H1 (cell line): ENCODE measurements at regions not wholly inside any gene's neighbourhood (a gene's known extent, or its start where the extent isn't known, plus 50 kb on each side); places are given as distances from the start of the nearest gene placed in this dataset.

Source experiments
- CTCF ChIA-PET: fragments of 300-600 bp; sonication (Branson Sonifier 250); formaldehyde crosslinking; loops from one replicate; lab custom pipeline; 2021; ENCODE audit not compliant: partially characterized antibody; lab: Charles Lee
- POLR2A ChIA-PET: fragments of 300-600 bp; sonication (Branson Sonifier 250); formaldehyde crosslinking; loops from one replicate; lab custom pipeline; 2021; ENCODE audit warnings: inconsistent platforms; ENCODE audit not compliant: partially characterized antibody; lab: Charles Lee
- DNase-seq, 2 experiments: peaks; one replicate each; pipeline versions ENCODE4 v3.0.0 to v3.0.0-alpha.2; 2010 to 2022; ENCODE audit warnings: low spot score in 2 of 2, low read depth in 1 of 2, mixed read lengths in 1 of 2
- FAIRE-seq: peaks from 2 replicates; lab custom pipeline; 2011; peaks lifted over from hg19 to GRCh38; lab: Jason Lieb, UNC
- H2AFZ ChIP-seq: 2 replicates; pipeline ENCODE4 v1.8.1; 2012; ENCODE audit warnings: low read length, inconsistent platforms
- H2AK5ac ChIP-seq: 2 replicates; pipeline ENCODE4 v1.6.1; 2013; ENCODE audit warnings: low read depth, low read length
- H2BK120ac ChIP-seq: replicated peaks from 2 replicates; pipeline ENCODE3; 2013; ENCODE audit warnings: low read depth, low read length, inconsistent platforms
- H2BK12ac ChIP-seq: 2 replicates; pipeline ENCODE4 v1.6.1; 2013; ENCODE audit warnings: low read depth, low read length
- H2BK15ac ChIP-seq: 2 replicates; pipeline ENCODE4 v1.6.1; 2013; ENCODE audit warnings: low read length
- H2BK20ac ChIP-seq: 2 replicates; pipeline ENCODE4 v1.6.1; 2013; ENCODE audit warnings: low read length
- H2BK5ac ChIP-seq: 2 replicates; pipeline ENCODE4 v1.6.1; 2013; ENCODE audit warnings: low read depth, low read length
- H3K14ac ChIP-seq: 2 replicates; pipeline ENCODE4 v1.6.1; 2013; ENCODE audit warnings: inconsistent platforms; ENCODE audit not compliant: insufficient read length
- H3K18ac ChIP-seq: 2 replicates; pipeline ENCODE4 v1.6.1; 2013; ENCODE audit warnings: low read length; ENCODE audit errors: extremely low read depth
- H3K23ac ChIP-seq: 2 replicates; pipeline ENCODE4 v1.6.1; 2013; ENCODE audit warnings: inconsistent platforms; ENCODE audit not compliant: insufficient read length
- H3K23me2 ChIP-seq: 2 replicates; pipeline ENCODE4 v1.6.1; 2013; ENCODE audit warnings: low read depth, low read length
- H3K27ac ChIP-seq: 2 replicates; pipeline ENCODE4 v1.6.1; 2011; ENCODE audit warnings: low read depth, low read length, inconsistent platforms
- H3K27me3 ChIP-seq, 4 experiments: replicated peaks in 1 of 4; 1 replicate in 1 of 4; 2 replicates in 3 of 4; pipeline versions ENCODE4 v1.6.1 to v1.8.1; 2011 to 2013; ENCODE audit warnings: low read length in 3 of 4, mild to moderate bottlenecking in 3 of 4, inconsistent platforms in 2 of 4, mixed read lengths in 2 of 4, moderate library complexity in 1 of 4; ENCODE audit not compliant: control insufficient read depth in 3 of 4, insufficient read depth in 3 of 4; ENCODE audit errors: extremely low read depth in 1 of 4
- H3K36me3 ChIP-seq, 4 experiments: 2 replicates each; pipeline versions ENCODE4 v1.6.1 to v1.8.1; 2011 to 2013; ENCODE audit warnings: mild to moderate bottlenecking in 4 of 4, low read length in 3 of 4, moderate library complexity in 2 of 4, control low read depth in 1 of 4, inconsistent platforms in 1 of 4; ENCODE audit not compliant: insufficient read depth in 4 of 4, control insufficient read depth in 2 of 4
- H3K4ac ChIP-seq: replicated peaks from 2 replicates; pipeline ENCODE3; 2013; ENCODE audit warnings: low read length, low read depth, mixed read lengths, inconsistent platforms; ENCODE audit not compliant: insufficient read length
- H3K4me1 ChIP-seq, 4 experiments: replicated peaks in 1 of 4; 1 replicate in 1 of 4; 2 replicates in 3 of 4; pipeline versions ENCODE4 v1.6.1 to v1.8.1; 2011 to 2013; ENCODE audit warnings: low read length in 3 of 4, inconsistent platforms in 2 of 4, mixed read lengths in 1 of 4; ENCODE audit not compliant: insufficient read depth in 4 of 4, control insufficient read depth in 3 of 4
- H3K4me2 ChIP-seq, 2 experiments: 2 replicates each; pipeline versions ENCODE4 v1.6.1 to v1.8.1; 2011 to 2013; ENCODE audit warnings: low read depth in 2 of 2, low read length in 2 of 2, control low read depth in 1 of 2, inconsistent platforms in 1 of 2, mild to moderate bottlenecking in 1 of 2; ENCODE audit not compliant: insufficient read depth in 1 of 2
- H3K4me3 ChIP-seq, 4 experiments: fragments of 200-600, 300-600 bp in 1 of 4; sonication (generic), shearing (Covaris generic), sonication (Bioruptor Twin) in 1 of 4; 2 replicates each; pipeline versions ENCODE4 v1.5.1 to v1.8.1; 2011 to 2016; ENCODE audit warnings: low read length in 4 of 4, low read depth in 3 of 4, control low read depth in 2 of 4, inconsistent platforms in 2 of 4, mild to moderate bottlenecking in 2 of 4, mixed read lengths in 1 of 4, moderate library complexity in 1 of 4; ENCODE audit not compliant: insufficient read depth in 2 of 4; ENCODE audit errors: extremely low read depth in 1 of 4
- H3K56ac ChIP-seq: replicated peaks from 2 replicates; pipeline ENCODE3; 2013; ENCODE audit warnings: low read depth, mild to moderate bottlenecking, mixed read lengths, low read length, inconsistent platforms; ENCODE audit not compliant: insufficient read length
- H3K79me1 ChIP-seq: 2 replicates; pipeline ENCODE4 v1.6.1; 2013; ENCODE audit warnings: low read depth, low read length, control low read depth
- H3K79me2 ChIP-seq, 2 experiments: 2 replicates each; pipeline versions ENCODE4 v1.6.1 to v1.8.1; 2012 to 2013; ENCODE audit warnings: low read length in 2 of 2, mild to moderate bottlenecking in 2 of 2, inconsistent platforms in 1 of 2; ENCODE audit not compliant: insufficient read depth in 2 of 2, control insufficient read depth in 1 of 2
- H3K9ac ChIP-seq, 4 experiments: replicated peaks in 1 of 4; 1 replicate in 1 of 4; 2 replicates in 3 of 4; pipeline versions ENCODE4 v1.6.1 to v1.8.1; 2011 to 2013; ENCODE audit warnings: low read depth in 3 of 4, low read length in 3 of 4, control low read depth in 2 of 4, mild to moderate bottlenecking in 2 of 4, moderate library complexity in 2 of 4, inconsistent platforms in 1 of 4; ENCODE audit errors: extremely low read depth in 1 of 4
- H3K9me3 ChIP-seq, 2 experiments: 2 replicates each; pipeline versions ENCODE4 v1.6.1 to v1.8.1; 2012 to 2013; ENCODE audit warnings: mild to moderate bottlenecking in 2 of 2, moderate library complexity in 2 of 2, control low read depth in 1 of 2, inconsistent platforms in 1 of 2, low read depth in 1 of 2, low read length in 1 of 2, mixed read lengths in 1 of 2; ENCODE audit not compliant: insufficient read depth in 2 of 2
- H4K20me1 ChIP-seq, 2 experiments: replicated peaks in 1 of 2; 2 replicates each; pipeline versions ENCODE3 to v1.8.1; 2011 to 2013; ENCODE audit warnings: inconsistent platforms in 2 of 2, low read length in 2 of 2, mild to moderate bottlenecking in 1 of 2; ENCODE audit not compliant: insufficient read depth in 2 of 2, control insufficient read depth in 1 of 2
- H4K5ac ChIP-seq: 2 replicates; pipeline ENCODE4 v1.6.1; 2013; ENCODE audit warnings: low read length, low read depth, mixed read lengths, inconsistent platforms; ENCODE audit not compliant: insufficient read length
- H4K8ac ChIP-seq: 2 replicates; pipeline ENCODE4 v1.8.0; 2013; ENCODE audit warnings: mild to moderate bottlenecking, moderate library complexity, low read length, inconsistent platforms; ENCODE audit not compliant: insufficient read depth; ENCODE audit errors: extremely low read depth
- H4K91ac ChIP-seq: replicated peaks from 2 replicates; pipeline ENCODE3; 2013; ENCODE audit warnings: low read length, mixed read lengths, inconsistent platforms; ENCODE audit not compliant: insufficient read length
- CREB1 ChIP-seq: IDR thresholded peaks from 2 replicates; pipeline ENCODE4 v1.6.1; 2012; ENCODE audit warnings: inconsistent platforms
- POU5F1 ChIP-seq: IDR thresholded peaks from 2 replicates; pipeline ENCODE4 v1.6.1; 2011; ENCODE audit warnings: low read depth, mild to moderate bottlenecking, low read length, moderate library complexity
- RBBP5 ChIP-seq: IDR thresholded peaks from 2 replicates; pipeline ENCODE4 v1.7.1; 2012; ENCODE audit warnings: low read depth, mild to moderate bottlenecking, inconsistent platforms, low read length, moderate library complexity, borderline replicate concordance
- RXRA ChIP-seq: IDR thresholded peaks from 2 replicates; pipeline ENCODE4 v1.6.1; 2011; ENCODE audit warnings: low read depth, mild to moderate bottlenecking, low read length, moderate library complexity; ENCODE audit not compliant: insufficient read depth
- TBP ChIP-seq: IDR thresholded peaks from 2 replicates; pipeline ENCODE4 v1.6.1; 2011; ENCODE audit warnings: low read depth, low read length, improper control_type of control experiment

DNA sequence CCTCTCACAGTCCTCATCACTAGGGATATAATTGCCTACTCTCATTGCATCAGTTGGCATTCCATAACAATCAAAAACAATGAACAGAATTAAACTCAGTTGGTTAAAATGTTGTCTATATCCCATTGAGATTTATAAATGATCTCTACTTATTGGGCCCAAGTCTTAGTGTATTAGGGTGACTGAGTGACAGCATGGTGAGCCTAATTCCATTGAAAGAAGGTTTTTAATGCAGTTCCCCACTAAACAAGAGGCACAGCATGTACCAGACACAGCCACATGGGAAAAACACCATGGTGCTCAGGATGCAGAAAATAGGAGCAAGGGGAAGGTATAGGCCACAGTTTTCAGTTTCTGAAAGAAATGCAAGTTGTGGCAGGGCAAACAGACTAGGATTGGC, 208.4 kb downstream of the RFC3 start:
- Histone ChIP-seq H3K4ac (no peak overlapping the region), H3K56ac (no peak overlapping the region), H4K20me1 (no peaks in the 10 kb centered on the region), H3K36me3 (no peaks in the 10 kb centered on the region), H4K91ac (no peak overlapping the region), H3K9me3 (peaks cover 12 to 13% of the 10 kb centered on the region in 2 experiments; a peak in 2 of 4 replicates), H3K23me2 (no peaks in the 10 kb centered on the region), H2AK5ac (no peak overlapping the region), H3K79me2 (no peaks in the 10 kb centered on the region), H3K9ac (no peak overlapping the region), H3K4me3 (no peak overlapping the region), H3K4me2 (no peak overlapping the region), H2AFZ (no peak overlapping the region), H2BK15ac (no peak overlapping the region), H2BK12ac (no peak overlapping the region), H3K27ac (no peak overlapping the region), H2BK120ac (no peak overlapping the region), H3K18ac (no peak overlapping the region), H2BK20ac (no peak overlapping the region), H3K79me1 (no peaks in the 10 kb centered on the region), H3K4me1 (no peaks in the 10 kb centered on the region), H3K23ac (no peak overlapping the region), H4K8ac (no peak overlapping the region), H3K14ac (no peak overlapping the region), H2BK5ac (no peak overlapping the region), H4K5ac (no peak overlapping the region), H3K27me3 (no peaks in the 10 kb centered on the region)
- POLR2A ChIA-PET: no interaction called here
- DNase-seq (no peak), FAIRE-seq (no peak)
- TF ChIP-seq CREB1 (no peak), POU5F1 (no peak), TBP (no peak), RBBP5 (no peak), RXRA (no peak)
- CTCF ChIA-PET: no interaction called here
